Common myeloid progenitor, CD34-positive (primary cell): ENCODE measurements at regions not wholly inside any gene's neighbourhood (a gene's known extent, or its start where the extent isn't known, plus 50 kb on each side); places are given as distances from the start of the nearest gene placed in this dataset.
"Not testable (repeated sequence)": the region's sequence is repeated elsewhere in the genome, so short reads cannot be mapped to it uniquely, and the experiment has no call there.

Experiments
- CTCF ChIA-PET: fragments of 350-600 bp; sonication (Branson Sonifier 250); formaldehyde crosslinking; loops from one replicate; lab custom pipeline; 2021; ENCODE audit warnings: antibody characterized with exemption; lab: Charles Lee
- POLR2A ChIA-PET: fragments of 350-600 bp; sonication (Branson Sonifier 250); formaldehyde crosslinking; loops from one replicate; lab custom pipeline; 2021; ENCODE audit warnings: antibody characterized with exemption; lab: Charles Lee
- DNase-seq, 3 donors: peaks; one replicate each; pipeline versions ENCODE4 v3.0.0 to v3.0.0-alpha.2; 2013
- H3K27ac ChIP-seq, 2 experiments: 1 replicate in 1 of 2; 2 replicates in 1 of 2; pipeline ENCODE4 v1.7.0; 2013; ENCODE audit warnings: inconsistent platforms in 2 of 2, low read length in 2 of 2, mild to moderate bottlenecking in 2 of 2, low read depth in 1 of 2, moderate library complexity in 1 of 2; ENCODE audit not compliant: severe bottlenecking in 2 of 2, insufficient read depth in 1 of 2, poor library complexity in 1 of 2
- H3K27me3 ChIP-seq, 5 experiments: replicated peaks in 2 of 5; 1 replicate in 3 of 5; 2 replicates in 2 of 5; pipeline versions ENCODE4 v1.6.1 to v1.7.0; 2013; ENCODE audit warnings: low read length in 4 of 5, mild to moderate bottlenecking in 2 of 5, moderate library complexity in 2 of 5, inconsistent platforms in 1 of 5; ENCODE audit not compliant: insufficient read depth in 5 of 5, control insufficient read depth in 4 of 5
- H3K36me3 ChIP-seq, 4 experiments: 1 replicate in 2 of 4; 2 replicates in 2 of 4; pipeline versions ENCODE4 v1.6.1 to v1.7.0; 2013; ENCODE audit warnings: low read length in 3 of 4, control low read depth in 1 of 4, mild to moderate bottlenecking in 1 of 4; ENCODE audit not compliant: control insufficient read depth in 4 of 4, insufficient read depth in 4 of 4
- H3K4me1 ChIP-seq, 4 experiments: 1 replicate in 3 of 4; 2 replicates in 1 of 4; pipeline versions ENCODE4 v1.6.1 to v1.7.1; 2013; ENCODE audit warnings: low read length in 3 of 4, mild to moderate bottlenecking in 3 of 4, control low read depth in 1 of 4, inconsistent platforms in 1 of 4, moderate library complexity in 1 of 4; ENCODE audit not compliant: control insufficient read depth in 4 of 4, insufficient read depth in 4 of 4; ENCODE audit errors: control extremely low read depth in 1 of 4
- H3K4me3 ChIP-seq, 7 experiments: 1 replicate in 4 of 7; 2 replicates in 3 of 7; pipeline versions ENCODE4 v1.5.1 to v1.7.0; 2013; ENCODE audit warnings: mild to moderate bottlenecking in 7 of 7, low read length in 6 of 7, moderate library complexity in 6 of 7, inconsistent platforms in 2 of 7, low read depth in 2 of 7, control low read depth in 1 of 7; ENCODE audit not compliant: insufficient read depth in 4 of 7, control insufficient read depth in 1 of 7; ENCODE audit errors: extremely low read depth in 1 of 7
- H3K9me3 ChIP-seq, 5 experiments: 1 replicate in 4 of 5; 2 replicates in 1 of 5; pipeline versions ENCODE4 v1.6.1 to v1.7.1; 2013; ENCODE audit warnings: low read length in 4 of 5, mild to moderate bottlenecking in 2 of 5, inconsistent platforms in 1 of 5, low read depth in 1 of 5, moderate library complexity in 1 of 5; ENCODE audit not compliant: control insufficient read depth in 4 of 5, insufficient read depth in 2 of 5; ENCODE audit errors: control extremely low read depth in 1 of 5
- WGBS: methylation state at CpG from one replicate; pipeline ENCODE4 v1.1.5; 2013; ENCODE audit not compliant: insufficient coverage; 5-methylcytosine and 5-hydroxymethylcytosine counted together

DNA sequence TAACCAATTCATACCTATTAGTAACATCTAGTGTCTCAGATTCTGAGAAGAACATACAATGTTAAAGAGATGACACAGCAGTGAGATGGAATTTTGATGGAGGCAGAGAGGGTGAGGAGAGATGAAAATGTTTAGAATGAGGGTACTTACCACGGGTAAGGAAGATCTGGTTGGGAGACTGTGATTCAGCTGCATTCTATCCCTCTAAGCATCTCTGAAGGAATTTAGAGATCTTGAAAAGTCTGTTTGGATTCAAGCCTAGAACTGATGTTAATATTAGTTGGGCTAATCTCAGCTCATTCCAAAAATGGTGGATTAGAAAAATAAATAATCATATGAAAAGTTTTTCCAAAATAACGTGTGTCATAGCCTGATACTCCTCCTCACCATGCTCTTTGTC is 191.5 kb upstream of the CLINT1 start:
- no peak overlapping the region for H3K4me3 ChIP-seq
- ChIA-PET POLR2A (no interaction called here), CTCF (no interaction called here)
- no peaks in the 10 kb centered on the region for H3K36me3 ChIP-seq
- WGBS: 100% methylated on average over 1 of the region's 2 CpGs
- peaks cover 5 to 8% (median 6%) of the 10 kb centered on the region in 4 experiments for H3K4me1 ChIP-seq
- DNase-seq: no peak
- no peak overlapping the region for H3K27ac ChIP-seq
- H3K9me3 ChIP-seq: peaks cover 0 to 2% (median 0%) of the 10 kb centered on the region in 5 experiments
- peaks cover 0 to 15% (median 2%) of the 10 kb centered on the region in 5 experiments for H3K27me3 ChIP-seq

DNA sequence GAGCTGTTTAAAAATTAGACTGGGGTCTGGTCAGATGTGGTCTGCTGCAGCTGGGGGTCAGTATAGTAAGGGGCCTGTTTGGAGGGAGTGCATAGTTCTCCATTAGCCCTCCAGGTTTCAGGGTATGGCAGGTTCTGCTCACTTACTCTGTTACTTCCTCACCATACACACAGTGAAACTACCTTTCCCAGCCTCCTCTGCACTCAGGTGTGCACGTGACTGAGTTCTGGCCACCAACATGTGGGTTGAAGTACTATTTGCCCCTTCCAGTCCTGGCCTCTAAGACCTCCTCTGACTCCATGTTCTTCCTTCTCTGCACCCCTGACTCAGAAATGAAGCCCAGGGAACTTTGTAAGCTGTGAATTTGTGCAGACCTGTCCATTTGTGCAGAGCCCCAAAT is 190.5 kb upstream of the CLINT1 start:
- H3K27ac ChIP-seq: no peak overlapping the region
- no peak for DNase-seq
- H3K4me1 ChIP-seq: peaks cover 0 to under 1% (median 0%) of the 10 kb centered on the region in 4 experiments
- POLR2A ChIA-PET: no interaction called here
- no peaks in the 10 kb centered on the region for H3K36me3 ChIP-seq
- CTCF ChIA-PET: no interaction called here
- WGBS: 50% methylated on average over 1 of the region's 1 CpG
- H3K9me3 ChIP-seq: peaks cover 0 to 5% (median 0%) of the 10 kb centered on the region in 5 experiments
- H3K27me3 ChIP-seq: peaks cover 0 to 15% (median 2%) of the 10 kb centered on the region in 5 experiments
- H3K4me3 ChIP-seq: no peak overlapping the region

DNA sequence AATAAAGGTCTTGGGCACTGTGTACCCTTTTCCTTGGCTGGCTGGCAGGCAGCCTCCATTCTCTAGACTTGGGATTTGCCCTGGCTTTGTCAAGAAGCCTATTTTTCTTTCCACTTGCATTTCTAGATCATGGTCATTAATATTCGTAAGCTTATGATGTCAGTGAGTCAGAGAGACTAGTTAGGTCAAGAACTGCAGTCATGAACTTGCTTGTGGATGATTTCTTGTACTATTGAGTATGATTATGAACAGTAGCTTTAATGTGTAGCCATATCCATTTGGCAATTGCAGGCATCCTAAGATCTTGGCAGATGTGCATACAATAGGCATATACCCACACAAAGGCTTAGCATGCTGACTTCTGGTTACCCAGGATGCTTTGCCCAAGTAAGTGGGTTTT is 186.8 kb upstream of the CLINT1 start:
- Histone ChIP-seq H3K4me3 (no peak overlapping the region), H3K9me3 (peaks cover 0 to 4% (median 0%) of the 10 kb centered on the region in 5 experiments), H3K36me3 (no peaks in the 10 kb centered on the region), H3K4me1 (no peaks in the 10 kb centered on the region), H3K27me3 (peaks cover 0 to 6% (median 0%) of the 10 kb centered on the region in 5 experiments), H3K27ac (no peak overlapping the region)
- ChIA-PET POLR2A (no interaction called here), CTCF (no interaction called here)
- 100% methylated on average over 1 of the region's 1 CpG for WGBS
- no peak for DNase-seq

DNA sequence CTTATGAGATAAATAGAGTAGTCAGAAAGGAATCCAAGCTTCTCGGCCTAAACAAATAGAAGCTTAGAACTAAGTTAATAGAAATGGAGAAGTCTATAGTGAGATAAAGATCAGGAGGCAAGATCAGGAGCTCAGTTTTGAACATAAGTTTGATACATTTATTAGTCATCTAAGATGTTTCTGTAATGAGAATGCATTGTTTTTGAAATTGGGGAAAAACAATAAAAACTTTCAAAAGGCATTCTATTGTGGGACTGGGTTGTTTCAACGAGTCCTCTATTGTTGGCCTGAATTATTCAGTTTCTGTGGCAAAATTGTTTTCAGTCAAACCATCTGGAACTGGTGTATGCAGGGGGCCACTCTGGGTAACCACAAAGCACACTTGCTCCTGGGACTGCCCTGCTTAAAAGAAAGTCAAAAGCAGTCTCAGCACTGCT is 181.0 kb upstream of the CLINT1 start:
- ChIA-PET POLR2A (no interaction called here), CTCF (interaction anchor here (0.9 kb wide), 1 partner anchor 10 kb away, joined by 3 read pairs; no protein-coding TSS in a partner anchor)
- Histone ChIP-seq H3K4me3 (no peak overlapping the region), H3K9me3 (peaks cover 0 to 8% (median 4%) of the 10 kb centered on the region in 5 experiments), H3K36me3 (no peaks in the 10 kb centered on the region), H3K27me3 (no peaks in the 10 kb centered on the region), H3K27ac (no peak overlapping the region), H3K4me1 (peaks cover 0 to 3% (median 1%) of the 10 kb centered on the region in 4 experiments)
- WGBS: 40% methylated on average over 2 of the region's 2 CpGs
- peak in 1 of 3 donors; percentile 30 for DNase-seq

DNA sequence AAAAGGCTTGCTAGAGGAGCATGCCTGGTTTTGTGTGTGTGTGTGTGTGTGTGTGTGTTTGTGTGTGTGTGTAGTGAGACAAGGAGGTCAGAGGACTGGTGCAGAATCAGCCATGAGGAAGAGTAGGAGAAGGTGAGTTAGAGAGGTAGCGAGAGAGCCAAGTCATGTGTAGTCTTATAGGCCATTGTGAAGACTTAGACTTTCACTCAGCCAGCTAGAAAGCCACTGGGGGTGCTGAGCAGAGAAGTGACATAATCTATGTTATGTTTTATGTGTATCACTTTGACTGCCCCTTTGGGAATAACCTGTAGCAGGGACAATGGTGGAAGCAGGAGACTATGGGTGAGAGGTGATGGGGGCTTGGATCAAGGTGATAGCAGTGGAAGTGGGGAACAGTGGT is 180.5 kb upstream of the CLINT1 start:
- Histone ChIP-seq H3K9me3 (peaks cover 0 to 13% (median 6%) of the 10 kb centered on the region in 5 experiments), H3K4me1 (peaks cover 0 to 3% (median 1%) of the 10 kb centered on the region in 4 experiments), H3K27me3 (no peaks in the 10 kb centered on the region), H3K36me3 (no peaks in the 10 kb centered on the region), H3K4me3 (no peak overlapping the region), H3K27ac (no peak overlapping the region)
- ChIA-PET CTCF (interaction anchor here (0.9 kb wide), 1 partner anchor 9 kb away, joined by 3 read pairs; no protein-coding TSS in a partner anchor), POLR2A (interaction anchor here (0.6 kb wide), 1 partner anchor 1964 kb away, joined by 3 read pairs; no protein-coding TSS in a partner anchor)
- 0% methylated on average over 1 of the region's 1 CpG for WGBS
- no peak for DNase-seq

DNA sequence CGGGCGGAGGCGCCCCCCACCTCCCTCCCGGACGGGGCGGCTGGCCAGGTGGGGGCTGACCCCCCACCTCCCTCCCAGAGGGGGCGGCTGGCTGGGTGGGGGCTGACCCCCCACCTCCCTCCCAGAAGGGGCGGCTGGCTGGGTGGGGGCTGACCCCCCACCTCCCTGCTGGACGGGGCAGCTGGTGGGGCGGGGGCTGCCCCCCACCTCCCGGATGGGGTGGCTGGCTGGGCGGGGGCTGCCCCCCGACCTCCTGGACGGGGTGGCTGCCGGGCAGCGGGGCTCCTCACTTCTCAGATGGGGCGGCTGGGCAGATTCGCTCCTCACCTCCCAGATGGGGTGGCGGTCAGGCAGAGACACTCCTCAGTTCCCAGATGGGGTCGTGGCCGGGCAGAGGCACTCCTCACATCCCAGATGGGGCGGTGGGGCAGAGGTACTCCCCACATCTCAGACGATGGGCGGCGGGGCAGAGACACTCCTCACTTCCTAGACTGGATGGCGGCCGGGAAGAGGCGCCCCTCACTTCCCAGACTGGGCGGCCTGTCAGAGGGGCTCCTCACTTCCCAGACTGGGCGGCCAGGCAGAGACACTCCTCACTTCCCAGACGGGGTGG is 178.1 kb upstream of the CLINT1 start:
- DNase-seq, H3K36me3 ChIP-seq, H3K4me1 ChIP-seq, H3K27me3 ChIP-seq, CTCF ChIA-PET, H3K4me3 ChIP-seq, POLR2A ChIA-PET, H3K27ac ChIP-seq: not testable (repeated sequence)
- WGBS: 97% methylated on average over 17 of the region's 31 CpGs
- H3K9me3 ChIP-seq: peaks cover 0 to 22% (median 9%) of the 10 kb centered on the region in 5 experiments

DNA sequence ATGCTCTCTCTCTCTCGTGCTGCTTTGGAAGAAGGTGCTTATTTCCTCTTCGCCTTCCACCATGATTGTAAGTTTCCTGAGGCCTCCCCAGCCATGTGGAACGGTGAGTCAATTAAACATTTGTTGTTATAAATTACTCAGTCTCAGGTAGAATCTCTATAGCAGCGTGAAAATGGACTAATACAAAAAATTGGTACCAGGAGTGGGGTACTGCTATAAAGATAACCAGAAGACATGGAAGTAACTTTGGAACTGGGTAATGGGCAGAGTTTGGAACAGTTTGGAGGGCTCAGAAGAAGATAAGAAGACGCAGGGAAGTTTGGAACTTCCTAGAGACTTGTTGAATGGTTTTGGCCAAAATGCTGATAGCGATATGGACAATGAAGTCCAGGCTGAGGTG is 175.6 kb upstream of the CLINT1 start:
- CTCF ChIA-PET, POLR2A ChIA-PET, H3K4me3 ChIP-seq, H3K27ac ChIP-seq, H3K27me3 ChIP-seq, H3K36me3 ChIP-seq, DNase-seq, H3K4me1 ChIP-seq: not testable (repeated sequence)
- peaks cover 0 to 22% (median 9%) of the 10 kb centered on the region in 5 experiments for H3K9me3 ChIP-seq
- 96% methylated on average over 6 of the region's 6 CpGs for WGBS
